ENCODE measurements at regions not wholly inside any gene's neighbourhood (a gene's known extent, or its start where the extent isn't known, plus 50 kb on each side); places are given as distances from the start of the nearest gene placed in this dataset.

GRCh38 chr18:47427923-47428637 lies 176.6 kb upstream of the SKOR2 start:
- no peak for TF ChIP-seq CTCF (conservative IDR thresholded peaks at IDR 0.05; ENCODE audit: control insufficient read depth, insufficient read depth, low read depth, low read length)
- DNase-seq (ENCODE audit: low read depth) = no peak
- H3K4me3 ChIP-seq (ENCODE audit: control insufficient read depth, low read depth, low read length) = no peak overlapping the region

- no peak for DNase-seq (ENCODE audit: low read depth)
- TF ChIP-seq CTCF (conservative IDR thresholded peaks at IDR 0.05; ENCODE audit: control insufficient read depth, insufficient read depth, low read depth, low read length) = no peak
- no peak overlapping the region for H3K4me3 ChIP-seq (ENCODE audit: control insufficient read depth, low read depth, low read length)
Observed at GRCh38 chr18:47427072-47427471, 175.6 kb upstream of the SKOR2 start.

GRCh38 chr18:47425365-47425764 lies 173.9 kb upstream of the SKOR2 start:
- H3K4me3 ChIP-seq (ENCODE audit: control insufficient read depth, low read depth, low read length) = no peak overlapping the region
- no peak for TF ChIP-seq CTCF (conservative IDR thresholded peaks at IDR 0.05; ENCODE audit: control insufficient read depth, insufficient read depth, low read depth, low read length)
- no peak for DNase-seq (ENCODE audit: low read depth)

GRCh38 chr18:47422524-47422923 lies 171.1 kb upstream of the SKOR2 start:
- DNase-seq (ENCODE audit: low read depth) = peak; percentile 72
- TF ChIP-seq CTCF (conservative IDR thresholded peaks at IDR 0.05; ENCODE audit: control insufficient read depth, insufficient read depth, low read depth, low read length) = peak; percentile 32
- H3K4me3 ChIP-seq (ENCODE audit: control insufficient read depth, low read depth, low read length) = no peak overlapping the region

GRCh38 chr18:47420130-47420529 lies 168.7 kb upstream of the SKOR2 start:
- H3K4me3 ChIP-seq (ENCODE audit: control insufficient read depth, low read depth, low read length) = no peak overlapping the region
- no peak for TF ChIP-seq CTCF (conservative IDR thresholded peaks at IDR 0.05; ENCODE audit: control insufficient read depth, insufficient read depth, low read depth, low read length)
- DNase-seq (ENCODE audit: low read depth) = no peak

- H3K4me3 ChIP-seq (ENCODE audit: control insufficient read depth, low read depth, low read length) = no peak overlapping the region
- no peak for TF ChIP-seq CTCF (conservative IDR thresholded peaks at IDR 0.05; ENCODE audit: control insufficient read depth, insufficient read depth, low read depth, low read length)
- DNase-seq (ENCODE audit: low read depth) = peak; percentile 88
Observed at GRCh38 chr18:47418746-47419145, 167.3 kb upstream of the SKOR2 start.
